ENCODE measurements at regions not wholly inside any gene's neighbourhood (a gene's known extent, or its start where the extent isn't known, plus 50 kb on each side); places are given as distances from the start of the nearest gene placed in this dataset.

DNA sequence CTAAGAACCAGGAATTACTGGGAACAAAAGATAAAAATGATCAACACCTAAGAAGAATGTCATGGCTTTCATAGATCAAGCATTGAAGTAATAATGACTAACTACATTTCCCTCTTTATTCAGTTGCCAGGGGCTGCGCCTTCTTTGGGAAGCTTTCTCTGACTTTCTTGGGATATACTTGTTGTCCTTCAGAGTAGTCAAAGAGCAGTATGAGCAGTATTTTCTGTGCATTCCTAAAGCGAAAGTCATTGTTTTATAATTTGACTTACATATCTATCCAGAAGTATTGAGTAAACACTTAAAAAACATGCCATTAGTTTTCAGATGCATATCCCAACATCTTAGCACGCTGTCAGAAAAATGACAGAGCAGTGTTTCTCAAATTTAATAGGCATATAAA, 2412.4 kb downstream of the PCDH9 start:
- TF ChIP-seq, protein P1, sequence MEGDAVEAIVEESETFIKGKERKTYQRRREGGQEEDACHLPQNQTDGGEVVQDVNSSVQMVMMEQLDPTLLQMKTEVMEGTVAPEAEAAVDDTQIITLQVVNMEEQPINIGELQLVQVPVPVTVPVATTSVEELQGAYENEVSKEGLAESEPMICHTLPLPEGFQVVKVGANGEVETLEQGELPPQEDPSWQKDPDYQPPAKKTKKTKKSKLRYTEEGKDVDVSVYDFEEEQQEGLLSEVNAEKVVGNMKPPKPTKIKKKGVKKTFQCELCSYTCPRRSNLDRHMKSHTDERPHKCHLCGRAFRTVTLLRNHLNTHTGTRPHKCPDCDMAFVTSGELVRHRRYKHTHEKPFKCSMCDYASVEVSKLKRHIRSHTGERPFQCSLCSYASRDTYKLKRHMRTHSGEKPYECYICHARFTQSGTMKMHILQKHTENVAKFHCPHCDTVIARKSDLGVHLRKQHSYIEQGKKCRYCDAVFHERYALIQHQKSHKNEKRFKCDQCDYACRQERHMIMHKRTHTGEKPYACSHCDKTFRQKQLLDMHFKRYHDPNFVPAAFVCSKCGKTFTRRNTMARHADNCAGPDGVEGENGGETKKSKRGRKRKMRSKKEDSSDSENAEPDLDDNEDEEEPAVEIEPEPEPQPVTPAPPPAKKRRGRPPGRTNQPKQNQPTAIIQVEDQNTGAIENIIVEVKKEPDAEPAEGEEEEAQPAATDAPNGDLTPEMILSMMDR (IDR thresholded peaks at IDR 0.05; ENCODE audit: borderline replicate concordance, insufficient read depth, low read depth, low read length): no peak
- no peak overlapping the region for H3K4me3 ChIP-seq (ENCODE audit: low read depth, low read length)

DNA sequence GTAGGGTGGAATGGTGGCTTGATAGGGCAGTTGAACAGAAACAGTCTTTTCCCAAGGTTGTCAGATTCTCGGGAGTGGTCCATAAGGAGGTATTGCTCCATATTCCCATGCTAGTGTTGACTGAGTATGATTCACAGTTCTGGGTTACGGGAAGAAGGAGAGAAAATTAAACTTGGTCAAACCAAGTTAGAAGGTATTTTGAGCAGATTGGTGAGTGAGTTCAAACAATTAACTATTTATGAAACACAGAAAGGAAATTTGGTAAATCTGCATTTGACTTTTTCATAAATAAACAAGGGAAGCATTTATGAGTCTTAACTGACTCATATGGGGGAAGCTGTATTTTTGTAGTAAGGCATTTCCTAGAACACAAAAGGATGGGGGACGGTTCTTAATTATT, 2419.4 kb downstream of the PCDH9 start:
- TF ChIP-seq, protein P1 (IDR thresholded peaks at IDR 0.05; ENCODE audit: borderline replicate concordance, insufficient read depth, low read depth, low read length): no peak
- H3K4me3 ChIP-seq (ENCODE audit: low read depth, low read length): no peak overlapping the region

DNA sequence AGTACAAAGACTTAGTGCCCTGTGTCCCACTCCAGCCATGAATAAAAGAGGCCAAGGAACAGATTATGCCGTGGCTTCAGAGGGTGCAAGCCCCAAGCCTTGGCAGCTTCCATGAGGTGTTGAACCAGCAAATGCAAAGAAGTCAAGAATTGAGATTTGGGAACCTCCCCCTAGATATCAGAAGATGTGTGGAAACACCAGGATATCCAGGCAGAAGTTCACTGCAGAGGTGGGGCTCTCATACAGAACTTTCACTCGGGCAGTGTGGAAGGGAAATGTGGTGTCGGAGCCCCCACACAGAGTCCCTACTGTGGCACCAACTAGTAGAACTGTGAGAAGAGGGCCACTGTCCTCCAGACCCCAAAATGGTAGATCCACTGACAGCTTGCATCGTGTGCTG, 2421.4 kb downstream of the PCDH9 start:
- TF ChIP-seq, protein P1 (IDR thresholded peaks at IDR 0.05; ENCODE audit: borderline replicate concordance, insufficient read depth, low read depth, low read length): no peak
- no peak overlapping the region for H3K4me3 ChIP-seq (ENCODE audit: low read depth, low read length)

DNA sequence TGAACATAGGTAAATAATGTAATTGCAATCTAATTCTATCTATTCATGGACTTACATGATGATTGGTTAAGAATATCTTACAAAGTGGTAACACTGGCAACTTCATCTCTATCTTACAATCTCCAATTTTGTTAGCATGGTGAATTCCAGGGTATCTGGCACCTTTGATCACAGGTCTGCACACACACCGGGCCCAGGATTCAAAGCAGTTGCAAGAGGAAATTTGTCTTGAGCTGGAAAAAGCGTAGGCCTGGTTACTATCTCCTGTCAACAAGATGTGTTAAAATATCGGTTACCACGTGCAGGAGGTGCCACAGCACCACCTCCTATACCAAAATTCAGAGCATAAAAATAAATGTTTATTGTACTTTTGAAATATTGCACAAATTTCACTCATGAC, 2428.4 kb downstream of the PCDH9 start:
- TF ChIP-seq, protein P1 (IDR thresholded peaks at IDR 0.05; ENCODE audit: borderline replicate concordance, insufficient read depth, low read depth, low read length): no peak
- no peak overlapping the region for H3K4me3 ChIP-seq (ENCODE audit: low read depth, low read length)

DNA sequence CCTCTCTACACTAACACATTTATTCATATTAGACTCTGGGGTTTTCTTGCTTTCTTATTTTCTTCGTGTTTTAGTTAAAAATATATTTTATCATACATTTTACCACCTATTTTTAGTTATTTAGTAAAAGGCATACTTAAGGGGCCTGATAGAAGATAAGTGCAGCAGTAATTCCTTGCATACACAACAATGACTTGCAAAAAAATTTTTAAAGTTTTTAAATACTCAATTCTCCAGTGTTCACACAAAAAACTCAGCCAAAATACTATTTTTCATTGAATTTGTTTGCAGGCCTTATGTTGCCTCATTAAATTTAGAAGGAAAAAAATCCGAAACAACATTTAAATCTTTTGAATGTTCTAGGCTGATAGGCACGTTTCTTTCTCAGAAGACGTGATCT, 2431.7 kb downstream of the PCDH9 start:
- TF ChIP-seq, protein P1 (IDR thresholded peaks at IDR 0.05; ENCODE audit: borderline replicate concordance, insufficient read depth, low read depth, low read length): no peak
- H3K4me3 ChIP-seq (ENCODE audit: low read depth, low read length): no peak overlapping the region

DNA sequence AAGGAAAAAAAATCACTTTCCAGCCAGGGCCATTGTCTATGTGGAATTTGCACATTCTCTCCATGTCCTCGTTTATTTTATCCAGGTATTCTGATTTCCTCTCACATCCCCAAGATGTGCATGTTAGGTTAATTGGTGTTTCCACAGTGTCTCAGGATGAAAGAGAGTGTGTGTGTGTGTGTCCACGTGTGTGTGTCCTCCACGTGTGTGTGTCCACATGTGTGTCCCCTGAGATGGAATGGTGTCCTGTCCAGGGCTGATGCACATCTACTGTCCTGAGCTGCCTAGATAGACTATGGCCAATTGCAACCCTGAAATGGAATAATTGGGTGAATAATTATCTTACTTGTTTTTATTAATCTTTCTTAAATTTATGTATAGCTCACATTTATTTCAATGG, 2436.5 kb downstream of the PCDH9 start:
- TF ChIP-seq, protein P1 (IDR thresholded peaks at IDR 0.05; ENCODE audit: borderline replicate concordance, insufficient read depth, low read depth, low read length): no peak
- H3K4me3 ChIP-seq (ENCODE audit: low read depth, low read length): no peak overlapping the region

DNA sequence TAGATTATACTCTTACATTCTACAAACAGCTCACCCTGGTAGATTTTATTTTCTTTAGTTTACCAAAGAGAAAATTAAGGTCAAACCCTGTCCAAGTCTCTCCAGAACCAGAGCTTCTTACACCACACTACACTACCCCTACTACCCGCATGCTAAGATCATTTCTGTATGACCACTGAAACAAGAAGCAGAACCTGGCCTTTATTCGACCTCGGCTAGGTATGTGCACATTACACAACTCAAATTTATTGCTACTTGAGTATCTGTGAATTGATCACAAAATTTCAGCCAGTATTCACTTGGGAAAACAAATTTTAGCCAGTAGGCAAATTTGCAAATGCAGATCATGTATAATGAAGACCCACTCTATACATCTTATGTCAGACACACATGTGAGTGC, 2437.0 kb downstream of the PCDH9 start:
- no peak overlapping the region for H3K4me3 ChIP-seq (ENCODE audit: low read depth, low read length)

More for the DNA sequence above, 2437.0 kb downstream of the PCDH9 start:
- TF ChIP-seq, protein P1 (IDR thresholded peaks at IDR 0.05; ENCODE audit: borderline replicate concordance, insufficient read depth, low read depth, low read length): no peak
